Activated T-cell treated with anti-CD3 and anti-CD28 coated beads, Interleukin-2, amount 50 U/mL, for 24 hours (primary cell): ENCODE measurements at regions not wholly inside any gene's neighbourhood (a gene's known extent, or its start where the extent isn't known, plus 50 kb on each side); places are given as distances from the start of the nearest gene placed in this dataset.

Experiments used
- DNase-seq: peaks from one replicate; pipeline ENCODE4 v3.0.0-alpha.2; 2020
- H3K27ac Mint-ChIP-seq: 2 replicates; pipeline ENCODE4 v1.8.0; 2020; ENCODE audit warnings: mild to moderate bottlenecking, mixed read lengths
- H3K27me3 Mint-ChIP-seq: 2 replicates; pipeline ENCODE4 v1.8.0; 2020; ENCODE audit warnings: mixed read lengths
- H3K36me3 Mint-ChIP-seq: 2 replicates; pipeline ENCODE4 v1.8.0; 2020; ENCODE audit warnings: low read depth, mixed read lengths
- H3K4me1 Mint-ChIP-seq: 2 replicates; pipeline ENCODE4 v1.8.0; 2020; ENCODE audit warnings: low read depth, mixed read lengths
- H3K4me3 Mint-ChIP-seq: 2 replicates; pipeline ENCODE4 v1.8.0; 2020; ENCODE audit warnings: mild to moderate bottlenecking, moderate library complexity, mixed read lengths
- H3K9me3 Mint-ChIP-seq: 2 replicates; pipeline ENCODE4 v1.8.0; 2020; ENCODE audit warnings: mixed read lengths

DNA sequence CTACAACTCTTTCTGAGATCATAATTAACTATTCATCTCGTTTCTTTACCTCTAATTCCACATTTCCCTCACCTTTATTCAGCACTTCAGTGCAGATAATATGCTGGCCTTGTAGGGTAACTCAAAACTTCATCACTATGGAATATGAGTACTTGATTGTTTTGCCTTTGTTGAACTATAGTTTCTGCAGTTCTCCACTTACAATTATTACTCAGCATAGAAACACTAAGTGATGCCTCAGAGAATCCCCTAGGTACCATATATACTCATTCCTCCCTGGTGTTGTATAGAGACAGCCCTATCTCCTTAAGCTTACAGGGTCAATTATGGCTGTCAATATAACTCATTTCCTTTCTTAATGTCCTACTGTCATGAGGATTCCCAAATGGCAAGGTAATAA is 380.6 kb upstream of the RBMS3 start:
- no peak for DNase-seq
- Mint-ChIP-seq H3K4me3 (no peak overlapping the region), H3K4me1 (no peaks in the 10 kb centered on the region), H3K9me3 (peaks cover 10% of the 10 kb centered on the region), H3K27ac (no peak overlapping the region), H3K27me3 (no peaks in the 10 kb centered on the region), H3K36me3 (no peaks in the 10 kb centered on the region)

- peaks cover 10% of the 10 kb centered on the region for H3K9me3 Mint-ChIP-seq
Measured at GRCh38 chr3:28901018-28901417, 379.9 kb upstream of the RBMS3 start.

GRCh38 chr3:28903171-28903601 is 377.7 kb upstream of the RBMS3 start:
- H3K27me3 Mint-ChIP-seq: no peaks in the 10 kb centered on the region

More at GRCh38 chr3:28901018-28901417, 379.9 kb upstream of the RBMS3 start:
- H3K27me3 Mint-ChIP-seq: no peaks in the 10 kb centered on the region
- H3K4me3 Mint-ChIP-seq: no peak overlapping the region
- no peaks in the 10 kb centered on the region for H3K36me3 Mint-ChIP-seq
- no peaks in the 10 kb centered on the region for H3K4me1 Mint-ChIP-seq
- H3K27ac Mint-ChIP-seq: no peak overlapping the region
- no peak for DNase-seq

GRCh38 chr3:28905798-28906197 is 375.1 kb upstream of the RBMS3 start:
- no peak for DNase-seq
- no peaks in the 10 kb centered on the region for H3K36me3 Mint-ChIP-seq
- no peaks in the 10 kb centered on the region for H3K27me3 Mint-ChIP-seq
- peaks cover 6% of the 10 kb centered on the region for H3K9me3 Mint-ChIP-seq
- no peak overlapping the region for H3K4me3 Mint-ChIP-seq
- H3K27ac Mint-ChIP-seq: no peak overlapping the region
- H3K4me1 Mint-ChIP-seq: no peaks in the 10 kb centered on the region

More at GRCh38 chr3:28903171-28903601, 377.7 kb upstream of the RBMS3 start:
- Mint-ChIP-seq H3K4me3 (no peak overlapping the region), H3K27ac (no peak overlapping the region), H3K36me3 (no peaks in the 10 kb centered on the region), H3K4me1 (no peaks in the 10 kb centered on the region), H3K9me3 (peaks cover 6% of the 10 kb centered on the region)
- DNase-seq: no peak

- Mint-ChIP-seq H3K4me1 (no peaks in the 10 kb centered on the region), H3K27ac (no peak overlapping the region), H3K4me3 (no peak overlapping the region), H3K36me3 (no peaks in the 10 kb centered on the region), H3K9me3 (peaks cover 6% of the 10 kb centered on the region), H3K27me3 (no peaks in the 10 kb centered on the region)
- DNase-seq: no peak
Measured at GRCh38 chr3:28906561-28907310, 374.1 kb upstream of the RBMS3 start.

- peaks cover 1% of the 10 kb centered on the region for H3K9me3 Mint-ChIP-seq
- H3K4me1 Mint-ChIP-seq: peaks cover 4% of the 10 kb centered on the region
- no peaks in the 10 kb centered on the region for H3K36me3 Mint-ChIP-seq
- no peaks in the 10 kb centered on the region for H3K27me3 Mint-ChIP-seq
- no peak for DNase-seq
- no peak overlapping the region for H3K4me3 Mint-ChIP-seq
- no peak overlapping the region for H3K27ac Mint-ChIP-seq
Measured at GRCh38 chr3:28907616-28908015, 373.3 kb upstream of the RBMS3 start.

DNA sequence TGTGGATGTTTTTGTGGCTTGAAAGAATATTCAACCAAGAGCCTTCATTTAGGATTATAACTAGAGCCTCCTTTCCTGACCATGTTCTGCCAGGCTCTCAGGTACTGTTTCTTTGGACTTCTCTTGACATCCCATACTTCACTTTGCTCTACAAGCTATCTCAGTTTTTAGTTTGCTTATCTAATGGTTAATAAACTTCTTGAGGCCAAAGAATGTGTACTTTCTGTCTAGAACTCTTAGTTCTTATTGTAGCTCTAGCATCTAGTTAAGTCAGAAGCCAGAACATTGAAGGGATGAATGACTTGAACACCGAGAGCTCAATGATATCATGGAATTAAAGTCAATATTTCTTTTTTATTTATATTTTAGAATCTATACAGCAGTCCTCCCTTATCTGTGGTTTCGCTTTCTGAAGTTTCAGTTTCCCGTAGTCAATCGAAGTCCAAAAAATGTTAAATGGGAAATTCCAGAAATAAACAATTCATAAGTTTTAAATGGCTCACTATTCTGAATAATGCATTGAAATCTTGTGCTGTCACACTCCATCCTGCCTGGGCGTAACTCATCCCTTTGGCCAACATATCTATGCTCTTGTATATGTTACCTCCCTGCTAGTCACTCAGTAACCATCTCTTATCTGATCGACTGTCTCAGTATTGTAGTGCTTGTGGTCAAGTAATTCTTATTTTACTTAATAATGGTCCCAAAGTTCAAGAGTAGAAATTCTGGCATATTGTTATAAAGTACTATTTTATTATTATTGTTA is 368.6 kb upstream of the RBMS3 start:
- Mint-ChIP-seq H3K27me3 (peaks cover 6% of the 10 kb centered on the region), H3K27ac (no peak overlapping the region), H3K9me3 (no peaks in the 10 kb centered on the region), H3K4me3 (no peak overlapping the region), H3K4me1 (peaks cover 18% of the 10 kb centered on the region), H3K36me3 (no peaks in the 10 kb centered on the region)
- no peak for DNase-seq

DNA sequence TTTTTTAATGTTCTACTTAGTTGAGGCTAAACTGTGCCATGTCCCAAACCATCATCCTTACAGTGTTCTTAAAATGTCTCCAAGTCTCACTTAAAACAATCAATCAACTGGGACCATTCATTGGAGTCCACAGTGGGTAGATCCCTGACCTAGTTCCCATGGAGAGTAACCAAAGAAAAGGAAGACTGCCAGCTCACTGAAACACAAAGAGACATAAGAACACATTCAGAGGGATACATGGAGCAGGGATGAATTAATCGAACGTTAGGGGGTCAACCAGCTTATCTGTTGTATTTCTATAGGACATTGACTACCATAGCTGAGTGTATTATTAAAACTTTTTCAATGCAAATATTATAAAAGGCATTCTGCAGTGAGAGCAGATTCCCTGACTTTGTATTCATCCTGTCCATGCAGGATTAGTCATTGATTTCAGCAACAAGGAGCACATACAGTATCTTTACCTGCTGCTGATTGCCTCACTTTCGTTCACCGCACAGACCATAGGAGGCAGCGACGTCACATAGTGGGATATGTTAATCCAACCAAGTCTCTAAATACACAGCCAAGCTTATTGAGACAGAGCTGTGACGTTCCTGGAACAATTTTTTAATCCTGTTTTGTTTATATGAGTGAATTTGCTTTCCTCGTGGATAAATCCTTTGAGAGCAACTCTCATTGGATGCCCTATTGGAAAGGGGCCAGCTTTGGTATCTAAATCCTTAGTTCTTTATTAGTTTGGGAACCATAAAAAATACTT is 364.9 kb upstream of the RBMS3 start:
- H3K9me3 Mint-ChIP-seq: no peaks in the 10 kb centered on the region
- peaks cover 19% of the 10 kb centered on the region for H3K4me1 Mint-ChIP-seq

DNA sequence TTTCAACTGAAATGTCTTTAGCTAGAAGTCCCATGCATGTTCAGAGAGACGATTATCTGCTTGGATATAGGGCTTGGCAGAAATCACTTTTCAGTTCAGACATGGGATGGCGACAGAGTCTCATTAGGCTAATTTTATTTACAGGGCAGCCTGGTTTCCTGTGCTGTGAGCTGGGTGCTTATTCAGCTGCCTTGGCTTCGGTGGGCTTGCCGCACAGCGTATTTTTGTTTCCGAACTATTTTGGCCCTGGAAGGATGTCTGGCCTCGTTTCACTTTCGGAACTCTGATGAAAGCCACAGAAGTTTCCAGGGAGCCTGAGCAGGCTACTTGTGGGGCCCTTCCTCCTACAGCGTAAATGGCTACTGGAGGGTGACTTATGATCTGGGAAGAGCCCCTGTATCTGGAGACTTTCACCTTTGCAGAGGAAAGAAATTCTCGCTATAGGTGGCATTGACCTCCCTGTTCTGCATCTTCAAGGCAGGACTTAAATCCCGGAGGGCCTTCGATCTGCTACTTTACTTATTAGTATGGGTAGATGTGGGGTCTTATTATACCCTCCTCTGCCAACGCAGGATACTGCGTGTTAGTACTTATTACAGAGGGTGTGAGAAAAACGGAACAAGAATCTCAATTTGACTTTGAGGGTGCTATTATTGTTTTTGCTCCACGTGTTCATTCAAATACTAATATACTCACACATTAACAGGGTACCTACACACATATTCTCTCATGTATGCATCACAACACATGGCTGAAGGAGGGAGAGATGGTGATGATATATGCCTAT is 364.0 kb upstream of the RBMS3 start:
- H3K27me3 Mint-ChIP-seq: peaks cover 6% of the 10 kb centered on the region
- no peak overlapping the region for H3K27ac Mint-ChIP-seq
- H3K36me3 Mint-ChIP-seq: no peaks in the 10 kb centered on the region
- no peak overlapping the region for H3K4me3 Mint-ChIP-seq
- no peaks in the 10 kb centered on the region for H3K9me3 Mint-ChIP-seq
- H3K4me1 Mint-ChIP-seq: peaks cover 19% of the 10 kb centered on the region
- DNase-seq: no peak

More for the DNA sequence above, 364.9 kb upstream of the RBMS3 start:
- DNase-seq: no peak
- Mint-ChIP-seq H3K27ac (no peak overlapping the region), H3K4me3 (no peak overlapping the region), H3K27me3 (peaks cover 6% of the 10 kb centered on the region), H3K36me3 (no peaks in the 10 kb centered on the region)

DNA sequence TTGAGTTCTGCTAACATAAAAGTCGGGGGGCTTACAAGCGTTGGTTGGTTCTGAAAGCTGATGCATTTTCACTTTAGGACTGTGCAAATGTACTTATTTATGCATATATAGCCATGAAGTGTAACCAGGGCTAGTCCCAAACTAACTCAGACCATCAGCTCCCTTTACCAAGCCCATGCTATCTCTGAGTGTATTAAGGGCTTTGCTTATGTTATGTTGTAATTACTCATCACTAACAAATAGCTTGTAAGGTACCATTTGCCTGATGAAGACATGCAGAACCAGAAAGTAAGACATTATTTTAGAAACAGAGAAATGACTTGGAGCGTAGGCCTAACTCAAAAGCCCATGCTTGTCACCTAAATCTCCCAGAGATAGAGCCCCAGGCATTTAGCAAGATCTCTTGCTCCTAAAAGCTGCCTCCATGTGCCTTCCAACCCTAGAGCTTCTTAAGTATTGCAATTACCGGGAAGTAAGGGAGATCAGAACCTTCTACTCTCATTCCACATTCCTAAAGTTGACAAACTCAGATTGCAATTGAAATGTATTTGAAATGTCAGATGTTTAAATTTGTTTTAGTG is 362.9 kb upstream of the RBMS3 start:
- no peak overlapping the region for H3K4me3 Mint-ChIP-seq
- no peak for DNase-seq
- no peak overlapping the region for H3K27ac Mint-ChIP-seq
- peaks cover 6% of the 10 kb centered on the region for H3K27me3 Mint-ChIP-seq
- H3K36me3 Mint-ChIP-seq: no peaks in the 10 kb centered on the region
- no peaks in the 10 kb centered on the region for H3K9me3 Mint-ChIP-seq
- H3K4me1 Mint-ChIP-seq: peaks cover 15% of the 10 kb centered on the region

DNA sequence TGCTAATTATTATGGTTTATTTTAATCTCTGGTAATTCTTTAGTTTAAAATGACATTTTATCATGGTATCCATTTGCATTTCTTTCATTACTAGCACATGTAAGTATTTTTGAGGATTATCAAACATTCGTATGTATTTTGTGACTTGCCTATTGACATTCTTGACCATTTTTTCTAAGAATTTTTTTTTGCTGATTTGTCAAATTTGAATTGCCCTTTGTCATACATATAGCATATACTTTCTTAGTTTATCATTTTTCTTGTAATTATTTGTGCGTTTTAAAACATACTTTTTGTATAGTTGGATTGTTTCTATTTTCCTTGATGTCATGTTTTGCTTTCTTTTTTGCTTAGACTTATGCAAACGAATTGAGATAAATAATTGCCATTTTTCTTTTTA is 358.5 kb upstream of the RBMS3 start:
- Mint-ChIP-seq H3K9me3 (no peaks in the 10 kb centered on the region), H3K4me3 (no peak overlapping the region), H3K36me3 (no peaks in the 10 kb centered on the region), H3K27ac (no peak overlapping the region), H3K27me3 (no peaks in the 10 kb centered on the region), H3K4me1 (peaks cover 3% of the 10 kb centered on the region)
- no peak for DNase-seq

DNA sequence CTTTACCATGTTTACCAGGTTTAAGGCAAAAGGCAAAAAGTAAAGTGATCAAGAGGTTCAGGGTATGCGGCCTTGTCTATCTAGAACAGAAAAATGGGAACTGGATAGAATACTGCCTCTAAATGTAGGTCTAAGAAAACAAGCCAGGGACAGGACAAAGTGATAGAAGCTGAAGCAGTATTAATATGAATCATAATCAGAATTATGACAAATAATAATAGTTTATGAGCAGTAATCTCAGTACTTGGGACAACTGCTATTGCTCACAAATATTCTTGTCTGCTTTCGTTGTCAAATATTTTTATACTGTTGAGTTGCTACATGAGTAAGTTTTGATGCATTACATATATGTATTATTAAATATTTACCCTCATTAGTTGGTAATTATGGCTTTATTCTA is 356.9 kb upstream of the RBMS3 start:
- H3K4me1 Mint-ChIP-seq: peaks cover 2% of the 10 kb centered on the region
- no peaks in the 10 kb centered on the region for H3K27me3 Mint-ChIP-seq
- H3K27ac Mint-ChIP-seq: no peak overlapping the region
- H3K4me3 Mint-ChIP-seq: no peak overlapping the region
- no peak for DNase-seq
- no peaks in the 10 kb centered on the region for H3K9me3 Mint-ChIP-seq
- no peaks in the 10 kb centered on the region for H3K36me3 Mint-ChIP-seq

GRCh38 chr3:28924744-28925360 is 356.0 kb upstream of the RBMS3 start:
- Mint-ChIP-seq H3K9me3 (no peaks in the 10 kb centered on the region), H3K36me3 (no peaks in the 10 kb centered on the region), H3K4me3 (no peak overlapping the region), H3K4me1 (peaks cover 2% of the 10 kb centered on the region), H3K27me3 (no peaks in the 10 kb centered on the region), H3K27ac (peak overlapping the region; percentile 18)
- DNase-seq: no peak
